H1 (cell line): ENCODE measurements at regions not wholly inside any gene's neighbourhood (a gene's known extent, or its start where the extent isn't known, plus 50 kb on each side); places are given as distances from the start of the nearest gene placed in this dataset.
"Not testable (repeated sequence)": the region's sequence is repeated elsewhere in the genome, so short reads cannot be mapped to it uniquely, and the experiment has no call there.

Experiments
- CTCF ChIA-PET: fragments of 300-600 bp; sonication (Branson Sonifier 250); formaldehyde crosslinking; loops from one replicate; lab custom pipeline; 2021; ENCODE audit not compliant: partially characterized antibody; lab: Charles Lee
- POLR2A ChIA-PET: fragments of 300-600 bp; sonication (Branson Sonifier 250); formaldehyde crosslinking; loops from one replicate; lab custom pipeline; 2021; ENCODE audit warnings: inconsistent platforms; ENCODE audit not compliant: partially characterized antibody; lab: Charles Lee
- DNase-seq, 2 experiments: peaks; one replicate each; pipeline versions ENCODE4 v3.0.0 to v3.0.0-alpha.2; 2010 to 2022; ENCODE audit warnings: low spot score in 2 of 2, low read depth in 1 of 2, mixed read lengths in 1 of 2
- FAIRE-seq: peaks from 2 replicates; lab custom pipeline; 2011; peaks lifted over from hg19 to GRCh38; lab: Jason Lieb, UNC
- H2AFZ ChIP-seq: 2 replicates; pipeline ENCODE4 v1.8.1; 2012; ENCODE audit warnings: low read length, inconsistent platforms
- H2AK5ac ChIP-seq: 2 replicates; pipeline ENCODE4 v1.6.1; 2013; ENCODE audit warnings: low read depth, low read length
- H2BK120ac ChIP-seq: replicated peaks from 2 replicates; pipeline ENCODE3; 2013; ENCODE audit warnings: low read depth, low read length, inconsistent platforms
- H2BK12ac ChIP-seq: 2 replicates; pipeline ENCODE4 v1.6.1; 2013; ENCODE audit warnings: low read depth, low read length
- H2BK15ac ChIP-seq: 2 replicates; pipeline ENCODE4 v1.6.1; 2013; ENCODE audit warnings: low read length
- H2BK20ac ChIP-seq: 2 replicates; pipeline ENCODE4 v1.6.1; 2013; ENCODE audit warnings: low read length
- H2BK5ac ChIP-seq: 2 replicates; pipeline ENCODE4 v1.6.1; 2013; ENCODE audit warnings: low read depth, low read length
- H3K14ac ChIP-seq: 2 replicates; pipeline ENCODE4 v1.6.1; 2013; ENCODE audit warnings: inconsistent platforms; ENCODE audit not compliant: insufficient read length
- H3K18ac ChIP-seq: 2 replicates; pipeline ENCODE4 v1.6.1; 2013; ENCODE audit warnings: low read length; ENCODE audit errors: extremely low read depth
- H3K23ac ChIP-seq: 2 replicates; pipeline ENCODE4 v1.6.1; 2013; ENCODE audit warnings: inconsistent platforms; ENCODE audit not compliant: insufficient read length
- H3K23me2 ChIP-seq: 2 replicates; pipeline ENCODE4 v1.6.1; 2013; ENCODE audit warnings: low read depth, low read length
- H3K27ac ChIP-seq: 2 replicates; pipeline ENCODE4 v1.6.1; 2011; ENCODE audit warnings: low read depth, low read length, inconsistent platforms
- H3K27me3 ChIP-seq, 4 experiments: replicated peaks in 1 of 4; 1 replicate in 1 of 4; 2 replicates in 3 of 4; pipeline versions ENCODE4 v1.6.1 to v1.8.1; 2011 to 2013; ENCODE audit warnings: low read length in 3 of 4, mild to moderate bottlenecking in 3 of 4, inconsistent platforms in 2 of 4, mixed read lengths in 2 of 4, moderate library complexity in 1 of 4; ENCODE audit not compliant: control insufficient read depth in 3 of 4, insufficient read depth in 3 of 4; ENCODE audit errors: extremely low read depth in 1 of 4
- H3K36me3 ChIP-seq, 4 experiments: 2 replicates each; pipeline versions ENCODE4 v1.6.1 to v1.8.1; 2011 to 2013; ENCODE audit warnings: mild to moderate bottlenecking in 4 of 4, low read length in 3 of 4, moderate library complexity in 2 of 4, control low read depth in 1 of 4, inconsistent platforms in 1 of 4; ENCODE audit not compliant: insufficient read depth in 4 of 4, control insufficient read depth in 2 of 4
- H3K4ac ChIP-seq: replicated peaks from 2 replicates; pipeline ENCODE3; 2013; ENCODE audit warnings: low read length, low read depth, mixed read lengths, inconsistent platforms; ENCODE audit not compliant: insufficient read length
- H3K4me1 ChIP-seq, 4 experiments: replicated peaks in 1 of 4; 1 replicate in 1 of 4; 2 replicates in 3 of 4; pipeline versions ENCODE4 v1.6.1 to v1.8.1; 2011 to 2013; ENCODE audit warnings: low read length in 3 of 4, inconsistent platforms in 2 of 4, mixed read lengths in 1 of 4; ENCODE audit not compliant: insufficient read depth in 4 of 4, control insufficient read depth in 3 of 4
- H3K4me2 ChIP-seq, 2 experiments: 2 replicates each; pipeline versions ENCODE4 v1.6.1 to v1.8.1; 2011 to 2013; ENCODE audit warnings: low read depth in 2 of 2, low read length in 2 of 2, control low read depth in 1 of 2, inconsistent platforms in 1 of 2, mild to moderate bottlenecking in 1 of 2; ENCODE audit not compliant: insufficient read depth in 1 of 2
- H3K4me3 ChIP-seq, 4 experiments: fragments of 200-600, 300-600 bp in 1 of 4; sonication (generic), shearing (Covaris generic), sonication (Bioruptor Twin) in 1 of 4; 2 replicates each; pipeline versions ENCODE4 v1.5.1 to v1.8.1; 2011 to 2016; ENCODE audit warnings: low read length in 4 of 4, low read depth in 3 of 4, control low read depth in 2 of 4, inconsistent platforms in 2 of 4, mild to moderate bottlenecking in 2 of 4, mixed read lengths in 1 of 4, moderate library complexity in 1 of 4; ENCODE audit not compliant: insufficient read depth in 2 of 4; ENCODE audit errors: extremely low read depth in 1 of 4
- H3K56ac ChIP-seq: replicated peaks from 2 replicates; pipeline ENCODE3; 2013; ENCODE audit warnings: low read depth, mild to moderate bottlenecking, mixed read lengths, low read length, inconsistent platforms; ENCODE audit not compliant: insufficient read length
- H3K79me1 ChIP-seq: 2 replicates; pipeline ENCODE4 v1.6.1; 2013; ENCODE audit warnings: low read depth, low read length, control low read depth
- H3K79me2 ChIP-seq, 2 experiments: 2 replicates each; pipeline versions ENCODE4 v1.6.1 to v1.8.1; 2012 to 2013; ENCODE audit warnings: low read length in 2 of 2, mild to moderate bottlenecking in 2 of 2, inconsistent platforms in 1 of 2; ENCODE audit not compliant: insufficient read depth in 2 of 2, control insufficient read depth in 1 of 2
- H3K9ac ChIP-seq, 4 experiments: replicated peaks in 1 of 4; 1 replicate in 1 of 4; 2 replicates in 3 of 4; pipeline versions ENCODE4 v1.6.1 to v1.8.1; 2011 to 2013; ENCODE audit warnings: low read depth in 3 of 4, low read length in 3 of 4, control low read depth in 2 of 4, mild to moderate bottlenecking in 2 of 4, moderate library complexity in 2 of 4, inconsistent platforms in 1 of 4; ENCODE audit errors: extremely low read depth in 1 of 4
- H3K9me3 ChIP-seq, 2 experiments: 2 replicates each; pipeline versions ENCODE4 v1.6.1 to v1.8.1; 2012 to 2013; ENCODE audit warnings: mild to moderate bottlenecking in 2 of 2, moderate library complexity in 2 of 2, control low read depth in 1 of 2, inconsistent platforms in 1 of 2, low read depth in 1 of 2, low read length in 1 of 2, mixed read lengths in 1 of 2; ENCODE audit not compliant: insufficient read depth in 2 of 2
- H4K20me1 ChIP-seq, 2 experiments: replicated peaks in 1 of 2; 2 replicates each; pipeline versions ENCODE3 to v1.8.1; 2011 to 2013; ENCODE audit warnings: inconsistent platforms in 2 of 2, low read length in 2 of 2, mild to moderate bottlenecking in 1 of 2; ENCODE audit not compliant: insufficient read depth in 2 of 2, control insufficient read depth in 1 of 2
- H4K5ac ChIP-seq: 2 replicates; pipeline ENCODE4 v1.6.1; 2013; ENCODE audit warnings: low read length, low read depth, mixed read lengths, inconsistent platforms; ENCODE audit not compliant: insufficient read length
- H4K8ac ChIP-seq: 2 replicates; pipeline ENCODE4 v1.8.0; 2013; ENCODE audit warnings: mild to moderate bottlenecking, moderate library complexity, low read length, inconsistent platforms; ENCODE audit not compliant: insufficient read depth; ENCODE audit errors: extremely low read depth
- H4K91ac ChIP-seq: replicated peaks from 2 replicates; pipeline ENCODE3; 2013; ENCODE audit warnings: low read length, mixed read lengths, inconsistent platforms; ENCODE audit not compliant: insufficient read length
- WGBS, 2 experiments: shearing (Covaris generic) in 1 of 2; methylation state at CpG; one replicate each; pipeline versions ENCODE4 v1.1.6 to v1.1.7; 2013 to 2015; ENCODE audit warnings: low lambda C conversion rate in 2 of 2, mixed read lengths in 2 of 2, inconsistent platforms in 1 of 2, low coverage in 1 of 2, missing lambda C conversion rate in 1 of 2; ENCODE audit not compliant: insufficient replicate concordance in 2 of 2, insufficient coverage in 1 of 2, insufficient read length in 1 of 2; ENCODE audit errors: extremely low coverage in 1 of 2, missing lambda C conversion rate in 1 of 2; 5-methylcytosine and 5-hydroxymethylcytosine counted together

GRCh38 chr11:97102180-97102579, 712.4 kb downstream of the JRKL start:
- FAIRE-seq, H3K27ac ChIP-seq, H3K4me3 ChIP-seq, H3K4me1 ChIP-seq, H3K9ac ChIP-seq, DNase-seq, H3K4me2 ChIP-seq, H2BK5ac ChIP-seq, H4K91ac ChIP-seq, H4K8ac ChIP-seq, H3K14ac ChIP-seq, H3K56ac ChIP-seq, H3K23ac ChIP-seq, H2BK120ac ChIP-seq, H2BK20ac ChIP-seq, H3K18ac ChIP-seq, H3K4ac ChIP-seq, POLR2A ChIA-PET, H2AFZ ChIP-seq, H3K79me1 ChIP-seq, H4K20me1 ChIP-seq, H2AK5ac ChIP-seq, CTCF ChIA-PET, H3K9me3 ChIP-seq, H2BK12ac ChIP-seq, H3K23me2 ChIP-seq, H3K36me3 ChIP-seq, H3K27me3 ChIP-seq, H2BK15ac ChIP-seq, H3K79me2 ChIP-seq, H4K5ac ChIP-seq: not testable (repeated sequence)
- WGBS, 2 experiments = 68% methylated on average over 3 of the region's 3 CpGs; no CpG with 5 or more reads in 1 of the 2 experiments
